ENCODE measurements at regions not wholly inside any gene's neighbourhood (a gene's known extent, or its start where the extent isn't known, plus 50 kb on each side); places are given as distances from the start of the nearest gene placed in this dataset.

GRCh38 chr6:167744681-167745669 is 81.7 kb upstream of the AFDN start:
- H3K9me2 ChIP-seq (ENCODE audit: insufficient read depth), result peaks cover 4% of the 10 kb centered on the region
- no peaks in the 10 kb centered on the region for H3K79me2 ChIP-seq (replicated peaks; ENCODE audit: insufficient read depth)
- Mint-ChIP-seq H3K9me3 (peaks cover 3% of the 10 kb centered on the region; the same call in 1 of the 3 replicates), H3K4me1 (peaks cover 9% of the 10 kb centered on the region; the same call in 2 of the 3 replicates), H3K4me3 (no peak overlapping the region), H3K27me3 (ENCODE audit: insufficient read depth, low read depth, poor library complexity) (peaks cover 3% of the 10 kb centered on the region), H3K27ac (no peak overlapping the region), H3K36me3 (ENCODE audit: low read depth) (no peaks in the 10 kb centered on the region)
- H3K4me1 ChIP-seq (ENCODE audit: insufficient read depth), result no peaks in the 10 kb centered on the region
- H2AFZ ChIP-seq, result no peak overlapping the region
- no peak overlapping the region for H3K4me2 ChIP-seq
- no peaks in the 10 kb centered on the region for H4K20me1 ChIP-seq (replicated peaks; ENCODE audit: insufficient read depth)
- H3K27me3 ChIP-seq (ENCODE audit: insufficient read depth), result no peaks in the 10 kb centered on the region
- DNase-seq (ENCODE audit: low spot score) (no peak), ATAC-seq (no peak)
- H3K36me3 ChIP-seq (ENCODE audit: insufficient read depth), result no peaks in the 10 kb centered on the region
- TF ChIP-seq ZNF331 (CRISPR knock-in tag; IDR thresholded peaks at IDR 0.05; ENCODE audit: low read depth), result no peak
- no peak for TF ChIP-seq POLR2AphosphoS5 (IDR thresholded peaks at IDR 0.05; ENCODE audit: low read depth)
- TF ChIP-seq EZH2phosphoT487 (IDR thresholded peaks at IDR 0.05; ENCODE audit: unreplicated experiment), result no peak
- no peak for TF ChIP-seq ZNF462 (CRISPR knock-in tag; IDR thresholded peaks at IDR 0.05)
- no peak for TF ChIP-seq STAT1 (IDR thresholded peaks at IDR 0.05; ENCODE audit: unreplicated experiment)
- no peak for TF ChIP-seq NANOG (IDR thresholded peaks at IDR 0.05; ENCODE audit: borderline replicate concordance)
- no peak for TF ChIP-seq CTCF (conservative IDR thresholded peaks at IDR 0.05; ENCODE audit: low read depth in 2 of 2)
- no peak for TF ChIP-seq ZNF114 (CRISPR knock-in tag; IDR thresholded peaks at IDR 0.05)
- no peak for TF ChIP-seq EZH2 (IDR thresholded peaks at IDR 0.05; ENCODE audit: low read depth, unreplicated experiment)
- no peak for TF ChIP-seq ETS1 (IDR thresholded peaks at IDR 0.05)
- no peak for TF ChIP-seq REST (IDR thresholded peaks at IDR 0.05; ENCODE audit: unreplicated experiment)
- no peak for TF ChIP-seq JUNB (IDR thresholded peaks at IDR 0.05; ENCODE audit: unreplicated experiment)
- TF ChIP-seq CREB1 (CRISPR knock-in tag; IDR thresholded peaks at IDR 0.05; ENCODE audit: low read depth), result no peak
- H3K4me3 ChIP-seq, result no peak overlapping the region
- no peak overlapping the region for H3K27ac ChIP-seq (ENCODE audit: low read depth)
- no peaks in the 10 kb centered on the region for H3F3A ChIP-seq (replicated peaks; ENCODE audit: low read depth)
